ENCODE measurements at regions not wholly inside any gene's neighbourhood (a gene's known extent, or its start where the extent isn't known, plus 50 kb on each side); places are given as distances from the start of the nearest gene placed in this dataset.

- Histone ChIP-seq H3K27me3 (ENCODE audit: control insufficient read depth in 2 of 2, insufficient read depth in 2 of 2, low read length in 2 of 2) (no peaks in the 10 kb centered on the region), H3K79me2 (ENCODE audit: insufficient read depth, low read length) (no peaks in the 10 kb centered on the region), H3K4me2 (replicated peaks; ENCODE audit: extremely low read depth, low read length, poor library complexity, severe bottlenecking) (no peak overlapping the region), H3K9me3 (replicated peaks in 1 of 2; ENCODE audit: control insufficient read depth in 1 of 2, insufficient read depth in 1 of 2, low read length in 2 of 2) (no peaks in the 10 kb centered on the region), H3K9ac (ENCODE audit: insufficient read depth, low read length, poor library complexity, severe bottlenecking) (no peak overlapping the region), H3K4me1 (ENCODE audit: control insufficient read depth in 1 of 2, insufficient read depth in 2 of 2, low read length in 2 of 2) (no peaks in the 10 kb centered on the region), H3K27ac (ENCODE audit: low read depth in 1 of 2, low read length in 2 of 2) (no peak overlapping the region), H3K36me3 (replicated peaks in 1 of 2; ENCODE audit: control insufficient read depth in 1 of 2, insufficient read depth in 2 of 2, low read length in 2 of 2) (no peaks in the 10 kb centered on the region), H3K4me3 (replicated peaks in 1 of 3; ENCODE audit: low read depth in 2 of 3, low read length in 3 of 3) (no peak overlapping the region), H4K20me1 (ENCODE audit: insufficient read depth, low read length) (no peaks in the 10 kb centered on the region), H2AFZ (ENCODE audit: insufficient read depth, low read depth, low read length, poor library complexity, severe bottlenecking) (no peak overlapping the region)
- TF ChIP-seq CTCF (IDR thresholded peaks at IDR 0.05), result no peak
- peaks cover 0 to 2% (median 0%) of the 10 kb centered on the region in 3 donors for H3K27me3 Mint-ChIP-seq (ENCODE audit: low read depth in 3 of 3)
- H3K4me3 Mint-ChIP-seq, result no peak overlapping the region
- DNase-seq, result no peak
- H3K9me3 Mint-ChIP-seq, result peaks cover 0 to 3% (median 0%) of the 10 kb centered on the region in 7 donors
- no peak overlapping the region for H3K27ac Mint-ChIP-seq
- H3K4me1 Mint-ChIP-seq, result no peaks in the 10 kb centered on the region
- intact Hi-C loops (cut with micrococcal nuclease), result no loop called here
- 100% methylated on average over 2 of the region's 4 CpGs for WGBS (ENCODE audit: insufficient coverage)
- no peaks in the 10 kb centered on the region for H3K36me3 Mint-ChIP-seq
Observed at GRCh38 chr11:15870911-15871310, 485.4 kb downstream of the SOX6 start.

DNA sequence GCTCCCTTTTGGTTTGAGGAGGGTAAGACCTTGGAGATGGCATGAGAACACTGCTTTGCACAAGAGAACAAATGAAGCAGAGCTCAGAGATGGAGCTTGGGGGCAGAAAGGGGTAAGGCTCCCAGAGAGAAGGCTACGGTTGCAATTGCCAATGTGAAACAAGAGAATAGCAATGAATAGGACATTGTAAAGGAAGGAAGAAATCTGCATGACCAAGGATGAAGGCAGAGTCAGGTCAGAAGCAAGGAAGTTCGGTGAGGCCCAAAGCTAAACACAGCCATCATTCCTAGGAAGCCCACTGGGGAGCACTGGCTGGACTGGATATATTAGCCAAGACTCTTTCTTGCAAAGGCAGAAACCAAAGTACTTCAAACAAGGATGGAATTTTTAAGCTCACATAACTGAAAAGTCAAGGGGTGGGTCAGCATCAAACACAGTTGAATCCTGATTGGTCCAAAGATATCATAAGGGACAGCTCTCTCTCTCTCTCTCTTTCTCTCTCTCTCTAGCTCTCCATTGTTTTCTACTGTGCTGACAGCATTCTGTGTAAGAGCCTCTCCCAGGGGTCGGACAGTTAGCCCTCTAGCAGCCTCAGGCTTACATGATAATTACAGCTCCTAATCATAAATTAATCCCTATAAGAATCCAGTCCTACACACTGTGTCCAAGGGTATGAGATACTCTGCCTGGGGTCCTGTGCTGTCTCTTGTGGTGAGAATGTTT lies 484.3 kb downstream of the SOX6 start:
- H3K9me3 ChIP-seq (replicated peaks in 1 of 2; ENCODE audit: control insufficient read depth in 1 of 2, insufficient read depth in 1 of 2, low read length in 2 of 2), result no peaks in the 10 kb centered on the region
- peaks cover 0 to 3% (median 0%) of the 10 kb centered on the region in 7 donors for H3K9me3 Mint-ChIP-seq
- H3K36me3 Mint-ChIP-seq, result no peaks in the 10 kb centered on the region
- no peaks in the 10 kb centered on the region for H4K20me1 ChIP-seq (ENCODE audit: insufficient read depth, low read length)
- H3K79me2 ChIP-seq (ENCODE audit: insufficient read depth, low read length), result no peaks in the 10 kb centered on the region
- no peak overlapping the region for H3K4me3 Mint-ChIP-seq
- no peak overlapping the region for H2AFZ ChIP-seq (ENCODE audit: insufficient read depth, low read depth, low read length, poor library complexity, severe bottlenecking)
- no peak overlapping the region for H3K27ac ChIP-seq (ENCODE audit: low read depth in 1 of 2, low read length in 2 of 2)
- H3K4me1 Mint-ChIP-seq, result no peaks in the 10 kb centered on the region
- no peak for TF ChIP-seq CTCF (IDR thresholded peaks at IDR 0.05)
- no peak overlapping the region for H3K27ac Mint-ChIP-seq
- no peak overlapping the region for H3K9ac ChIP-seq (ENCODE audit: insufficient read depth, low read length, poor library complexity, severe bottlenecking)
- WGBS (ENCODE audit: insufficient coverage), result 100% methylated on average over 2 of the region's 3 CpGs
- no peak for DNase-seq
- H3K4me3 ChIP-seq (replicated peaks in 1 of 3; ENCODE audit: low read depth in 2 of 3, low read length in 3 of 3), result no peak overlapping the region
- no peaks in the 10 kb centered on the region for H3K4me1 ChIP-seq (ENCODE audit: control insufficient read depth in 1 of 2, insufficient read depth in 2 of 2, low read length in 2 of 2)
- no peaks in the 10 kb centered on the region for H3K27me3 ChIP-seq (ENCODE audit: control insufficient read depth in 2 of 2, insufficient read depth in 2 of 2, low read length in 2 of 2)
- intact Hi-C loops (cut with micrococcal nuclease), result no loop called here
- H3K36me3 ChIP-seq (replicated peaks in 1 of 2; ENCODE audit: control insufficient read depth in 1 of 2, insufficient read depth in 2 of 2, low read length in 2 of 2), result no peaks in the 10 kb centered on the region
- no peak overlapping the region for H3K4me2 ChIP-seq (replicated peaks; ENCODE audit: extremely low read depth, low read length, poor library complexity, severe bottlenecking)
- H3K27me3 Mint-ChIP-seq (ENCODE audit: low read depth in 3 of 3), result peaks cover 0 to 2% (median 0%) of the 10 kb centered on the region in 3 donors
